ENCODE measurements at regions not wholly inside any gene's neighbourhood (a gene's known extent, or its start where the extent isn't known, plus 50 kb on each side); places are given as distances from the start of the nearest gene placed in this dataset.

DNA sequence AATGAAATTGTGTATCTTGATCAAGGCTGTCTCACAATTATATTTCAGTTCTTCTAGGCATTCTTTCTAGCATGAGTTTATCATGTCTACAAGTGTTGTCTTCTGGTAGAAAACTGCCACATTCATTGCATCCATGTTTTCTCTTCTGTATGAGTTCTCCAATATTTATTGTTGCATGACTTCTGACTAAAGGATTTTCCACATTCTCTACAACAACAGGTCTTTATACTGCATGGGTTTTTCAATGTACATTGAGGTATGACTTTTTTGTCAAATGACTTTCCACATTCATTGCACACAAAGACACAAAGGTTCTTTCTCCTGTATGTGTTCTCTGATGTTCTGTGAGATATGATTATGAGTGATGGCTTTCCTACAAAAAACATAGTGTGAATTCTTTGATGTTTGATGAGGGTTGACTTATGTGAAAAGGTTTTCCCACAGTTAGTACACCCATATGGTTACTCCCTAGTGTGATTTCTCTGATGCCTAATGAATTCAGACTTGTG is 890.6 kb upstream of the CNTN5 start:
- TF ChIP-seq, protein P1, sequence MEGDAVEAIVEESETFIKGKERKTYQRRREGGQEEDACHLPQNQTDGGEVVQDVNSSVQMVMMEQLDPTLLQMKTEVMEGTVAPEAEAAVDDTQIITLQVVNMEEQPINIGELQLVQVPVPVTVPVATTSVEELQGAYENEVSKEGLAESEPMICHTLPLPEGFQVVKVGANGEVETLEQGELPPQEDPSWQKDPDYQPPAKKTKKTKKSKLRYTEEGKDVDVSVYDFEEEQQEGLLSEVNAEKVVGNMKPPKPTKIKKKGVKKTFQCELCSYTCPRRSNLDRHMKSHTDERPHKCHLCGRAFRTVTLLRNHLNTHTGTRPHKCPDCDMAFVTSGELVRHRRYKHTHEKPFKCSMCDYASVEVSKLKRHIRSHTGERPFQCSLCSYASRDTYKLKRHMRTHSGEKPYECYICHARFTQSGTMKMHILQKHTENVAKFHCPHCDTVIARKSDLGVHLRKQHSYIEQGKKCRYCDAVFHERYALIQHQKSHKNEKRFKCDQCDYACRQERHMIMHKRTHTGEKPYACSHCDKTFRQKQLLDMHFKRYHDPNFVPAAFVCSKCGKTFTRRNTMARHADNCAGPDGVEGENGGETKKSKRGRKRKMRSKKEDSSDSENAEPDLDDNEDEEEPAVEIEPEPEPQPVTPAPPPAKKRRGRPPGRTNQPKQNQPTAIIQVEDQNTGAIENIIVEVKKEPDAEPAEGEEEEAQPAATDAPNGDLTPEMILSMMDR (IDR thresholded peaks at IDR 0.05; ENCODE audit: extremely low read depth in 1 of 2, insufficient read depth in 1 of 2, low read depth in 1 of 2, low read length in 2 of 2): no peak
- TF ChIP-seq FOS (IDR thresholded peaks at IDR 0.05; ENCODE audit: borderline replicate concordance, insufficient read depth, low read length): no peak
- no peak for TF ChIP-seq EZH2 (IDR thresholded peaks at IDR 0.05; ENCODE audit: borderline replicate concordance, low read depth, low read length, severe bottlenecking)
- TF ChIP-seq POLR2A (IDR thresholded peaks at IDR 0.05; ENCODE audit: low read depth, low read length): no peak
- no peak for TF ChIP-seq POLR2AphosphoS5 (IDR thresholded peaks at IDR 0.05; ENCODE audit: insufficient read depth, low read depth, low read length)

Data from endothelial cell of umbilical vein (primary cell).